C4-2B (cell line): ENCODE measurements at regions not wholly inside any gene's neighbourhood (a gene's known extent, or its start where the extent isn't known, plus 50 kb on each side); places are given as distances from the start of the nearest gene placed in this dataset.

ENCODE experiments used
- ZFX ChIP-seq: fragments of 450-650 bp; IDR thresholded peaks from 2 replicates; pipeline ENCODE4 v1.6.1; 2017
- TF ChIP-seq, protein P1 (sequence below): fragments of 450-650 bp; conservative IDR thresholded peaks from 2 replicates; pipeline ENCODE4 v1.5.1; 2017; ENCODE audit warnings: mild to moderate bottlenecking

DNA sequence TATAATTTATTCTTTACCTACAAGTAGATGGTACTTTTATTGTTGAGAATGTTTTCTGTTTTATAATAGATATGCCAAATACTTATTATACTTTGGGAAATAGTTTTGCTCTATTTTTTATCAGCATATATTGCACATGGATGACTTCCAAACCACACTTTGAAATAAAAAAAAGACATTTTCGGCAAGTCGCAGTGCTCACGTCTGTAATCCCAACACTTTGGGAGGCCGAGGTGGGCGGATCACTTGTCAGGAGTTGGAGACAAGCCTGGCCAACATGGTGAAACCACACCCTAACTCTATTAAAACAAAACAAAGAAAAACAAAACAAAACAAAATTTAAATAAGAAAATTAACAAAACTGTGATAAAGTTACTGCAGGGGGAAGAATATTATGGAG, 983.9 kb upstream of the CNTN5 start:
- TF ChIP-seq, protein P1, sequence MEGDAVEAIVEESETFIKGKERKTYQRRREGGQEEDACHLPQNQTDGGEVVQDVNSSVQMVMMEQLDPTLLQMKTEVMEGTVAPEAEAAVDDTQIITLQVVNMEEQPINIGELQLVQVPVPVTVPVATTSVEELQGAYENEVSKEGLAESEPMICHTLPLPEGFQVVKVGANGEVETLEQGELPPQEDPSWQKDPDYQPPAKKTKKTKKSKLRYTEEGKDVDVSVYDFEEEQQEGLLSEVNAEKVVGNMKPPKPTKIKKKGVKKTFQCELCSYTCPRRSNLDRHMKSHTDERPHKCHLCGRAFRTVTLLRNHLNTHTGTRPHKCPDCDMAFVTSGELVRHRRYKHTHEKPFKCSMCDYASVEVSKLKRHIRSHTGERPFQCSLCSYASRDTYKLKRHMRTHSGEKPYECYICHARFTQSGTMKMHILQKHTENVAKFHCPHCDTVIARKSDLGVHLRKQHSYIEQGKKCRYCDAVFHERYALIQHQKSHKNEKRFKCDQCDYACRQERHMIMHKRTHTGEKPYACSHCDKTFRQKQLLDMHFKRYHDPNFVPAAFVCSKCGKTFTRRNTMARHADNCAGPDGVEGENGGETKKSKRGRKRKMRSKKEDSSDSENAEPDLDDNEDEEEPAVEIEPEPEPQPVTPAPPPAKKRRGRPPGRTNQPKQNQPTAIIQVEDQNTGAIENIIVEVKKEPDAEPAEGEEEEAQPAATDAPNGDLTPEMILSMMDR = no peak
- TF ChIP-seq ZFX = no peak
